DOHH2 (cell line): ENCODE measurements at regions not wholly inside any gene's neighbourhood (a gene's known extent, or its start where the extent isn't known, plus 50 kb on each side); places are given as distances from the start of the nearest gene placed in this dataset.

Experiments
- CTCF ChIP-seq: fragments of 200-600 bp; sonication (generic); IDR thresholded peaks from one replicate; pipeline ENCODE4 v1.5.1; 2014; ENCODE audit warnings: antibody characterized with exemption, mild to moderate bottlenecking, low read depth, low read length; ENCODE audit not compliant: poor library complexity, severe bottlenecking
- EZH2phosphoT487 ChIP-seq: fragments of 200-600 bp; sonication (generic); IDR thresholded peaks from 2 replicates; pipeline ENCODE4 v1.6.1; 2017; ENCODE audit warnings: borderline replicate concordance, mild to moderate bottlenecking, antibody characterized with exemption, low read length, moderate library complexity, mixed read lengths

GRCh38 chrX:138847930-138848329, 136.4 kb upstream of the FGF13 start:
- TF ChIP-seq CTCF (no peak), EZH2phosphoT487 (no peak)
